HG03175 (cell line): ENCODE measurements at regions not wholly inside any gene's neighbourhood (a gene's known extent, or its start where the extent isn't known, plus 50 kb on each side); places are given as distances from the start of the nearest gene placed in this dataset.

Experiments used
- ATAC-seq: cut with Tn5 transposase; IDR thresholded peaks from one replicate; pipeline ENCODE4 v1.9.1; 2021; ENCODE audit warnings: mild to moderate bottlenecking, moderate library complexity; ENCODE audit not compliant: unreplicated experiment

DNA sequence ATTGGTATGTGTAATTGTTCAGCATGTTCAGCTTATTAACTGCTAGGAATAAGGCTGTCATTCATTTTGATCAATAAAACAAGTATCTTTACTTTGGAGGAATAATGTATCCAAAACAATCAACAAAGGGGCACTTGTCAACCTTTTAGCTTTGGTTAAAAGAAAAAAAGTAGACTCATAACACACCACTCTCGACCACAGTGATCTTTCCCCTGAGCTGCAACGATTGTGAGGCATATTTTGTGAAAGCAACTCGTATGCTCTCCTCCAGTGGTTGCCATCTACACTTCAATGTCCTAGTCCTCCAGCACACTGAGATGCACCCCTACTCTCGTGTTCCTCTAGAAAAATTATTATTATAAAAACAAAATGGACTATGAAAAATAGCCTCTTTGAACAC lies 60.1 kb upstream of the PDE7B start:
- no peak for ATAC-seq

DNA sequence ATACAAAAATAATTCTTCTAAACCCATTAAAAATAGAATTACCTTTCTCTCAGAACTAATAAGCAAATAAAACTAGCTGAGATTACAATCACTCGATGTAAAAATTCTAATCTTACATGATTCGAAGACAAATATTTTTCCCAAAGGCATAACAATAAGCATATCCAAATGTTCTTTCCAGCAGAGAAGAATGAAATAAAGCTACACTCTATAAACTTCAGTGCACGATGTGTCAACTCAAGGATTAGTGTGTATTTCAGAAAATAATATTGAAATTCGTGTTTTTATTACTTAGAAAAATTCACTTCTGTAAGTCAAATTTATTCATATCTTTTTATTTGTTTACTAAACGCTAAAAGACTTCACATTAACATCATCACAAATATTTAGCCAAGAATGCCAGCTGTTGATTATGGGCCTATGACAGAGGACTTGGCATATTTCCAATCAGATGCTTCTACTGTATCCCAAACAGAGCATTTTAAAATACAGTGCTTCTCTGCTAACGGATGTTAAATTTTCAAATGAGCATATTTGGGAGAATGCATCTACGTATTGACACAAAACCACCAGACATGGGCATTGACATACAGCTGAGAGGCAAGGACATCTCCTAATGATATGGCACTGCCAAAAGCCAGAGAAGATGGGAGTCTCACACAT lies 54.7 kb upstream of the PDE7B start:
- no peak for ATAC-seq

DNA sequence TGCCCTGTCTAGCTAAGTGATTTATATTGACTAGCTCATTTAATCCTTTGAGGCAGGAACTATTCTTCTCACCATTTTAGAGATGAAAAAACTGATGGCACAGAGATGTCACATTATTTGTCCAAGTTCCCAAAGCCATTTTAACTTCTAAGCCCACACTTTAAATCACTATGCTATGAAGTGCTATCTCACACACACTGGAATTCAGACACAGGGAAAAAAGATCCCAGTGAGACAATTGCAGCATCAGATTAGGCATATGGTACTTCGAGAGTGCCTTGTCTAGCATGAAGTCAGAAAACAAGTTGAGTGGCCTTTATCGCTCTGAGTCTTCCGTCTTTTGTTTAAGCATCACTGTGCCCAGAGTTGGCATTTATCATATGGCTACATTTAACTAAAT lies 54.1 kb upstream of the PDE7B start:
- ATAC-seq, result no peak

DNA sequence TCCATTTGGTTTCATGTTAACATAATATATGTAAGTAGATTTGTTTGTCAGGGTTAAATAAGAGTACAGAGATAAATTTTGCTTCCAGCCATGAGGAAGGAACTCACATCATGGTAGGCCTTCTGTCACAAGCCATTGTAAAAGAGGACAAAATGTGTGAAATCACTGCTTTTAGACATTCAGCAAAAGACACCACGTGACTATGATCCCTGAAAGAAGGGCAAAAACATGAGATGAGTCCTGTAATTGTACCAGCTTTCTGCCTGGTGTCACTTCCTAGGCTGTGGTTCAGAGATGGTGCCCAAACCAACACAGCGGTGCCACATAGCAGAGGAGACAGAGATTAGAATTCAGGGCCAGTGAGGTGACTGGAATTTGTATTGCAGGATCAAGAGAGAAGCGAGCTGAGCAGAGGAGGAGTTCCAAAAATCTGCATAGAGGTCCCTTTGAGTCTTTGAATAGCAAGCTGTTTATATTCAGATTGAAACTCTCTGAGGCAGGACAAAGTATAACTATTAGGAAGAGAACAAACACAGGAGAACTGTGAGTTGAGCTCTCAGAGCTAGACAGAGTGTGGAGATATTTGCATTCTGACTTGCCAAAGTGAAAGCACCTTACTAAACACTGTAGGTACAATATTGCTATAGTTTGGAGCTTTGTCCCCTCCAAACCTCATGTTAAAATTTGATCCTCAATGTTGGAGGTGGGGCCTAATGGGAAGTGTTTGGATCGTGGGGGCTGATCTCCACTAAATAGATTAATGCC lies 52.6 kb upstream of the PDE7B start:
- no peak for ATAC-seq
